ENCODE measurements at regions not wholly inside any gene's neighbourhood (a gene's known extent, or its start where the extent isn't known, plus 50 kb on each side); places are given as distances from the start of the nearest gene placed in this dataset.

DNA sequence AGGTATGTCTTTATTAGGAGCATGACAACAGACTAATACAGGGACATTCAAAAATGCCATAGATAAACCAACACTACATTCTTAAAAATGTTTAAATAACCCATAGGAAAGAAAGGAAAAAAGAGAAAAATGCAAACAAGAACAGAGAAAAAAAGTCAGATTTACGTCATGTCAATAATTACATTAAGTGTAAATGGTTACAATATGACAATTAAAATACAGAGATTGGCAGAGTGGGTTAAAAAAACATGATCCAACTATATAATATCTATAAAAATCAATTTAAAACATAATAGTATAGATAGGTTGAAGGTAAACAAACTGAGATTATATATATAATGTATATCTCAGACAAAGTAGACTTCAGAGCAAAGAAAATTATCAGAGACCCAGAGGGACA lies 255.8 kb downstream of the ANAPC1 start:
- DNase-seq, result no peak

DNA sequence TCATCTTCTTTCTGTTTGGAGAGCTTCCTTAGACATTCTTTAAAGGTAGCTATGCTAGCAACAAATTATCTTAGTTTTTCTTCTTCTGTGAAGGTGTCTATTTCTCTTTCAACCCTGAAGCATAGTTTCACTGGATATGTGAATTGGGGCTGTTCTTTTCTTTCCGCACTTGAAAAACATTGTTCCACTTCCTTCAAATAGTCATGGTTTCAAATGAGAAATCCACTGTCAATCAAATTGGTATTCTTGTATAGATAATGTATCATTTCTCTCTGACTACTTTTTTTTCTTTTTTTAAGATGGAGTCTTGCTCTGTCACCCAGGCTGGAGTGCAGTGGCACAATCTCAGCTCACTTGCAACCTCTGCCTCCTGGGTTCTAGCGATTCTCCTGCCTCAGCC lies 254.0 kb downstream of the ANAPC1 start:
- no peak for DNase-seq

DNA sequence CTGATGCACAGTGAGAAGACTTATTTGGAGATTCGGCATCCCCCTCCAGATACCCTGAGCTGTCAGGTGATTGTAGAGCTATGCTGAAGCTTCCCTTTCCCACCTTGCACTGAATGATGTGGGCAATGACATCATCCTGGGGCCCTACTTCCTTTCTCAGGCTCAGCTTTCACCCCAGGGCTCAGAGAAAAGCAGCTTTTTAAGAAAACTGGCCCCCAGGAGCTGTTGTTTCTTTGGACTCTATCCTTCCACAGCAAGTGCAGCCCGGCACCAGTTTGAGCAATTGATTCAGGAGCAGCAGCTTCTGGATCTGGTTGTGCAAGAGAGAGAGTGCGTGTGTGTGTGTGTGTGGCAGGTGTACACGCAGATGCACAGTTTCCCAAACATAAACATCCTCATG lies 251.3 kb downstream of the ANAPC1 start:
- no peak for DNase-seq

DNA sequence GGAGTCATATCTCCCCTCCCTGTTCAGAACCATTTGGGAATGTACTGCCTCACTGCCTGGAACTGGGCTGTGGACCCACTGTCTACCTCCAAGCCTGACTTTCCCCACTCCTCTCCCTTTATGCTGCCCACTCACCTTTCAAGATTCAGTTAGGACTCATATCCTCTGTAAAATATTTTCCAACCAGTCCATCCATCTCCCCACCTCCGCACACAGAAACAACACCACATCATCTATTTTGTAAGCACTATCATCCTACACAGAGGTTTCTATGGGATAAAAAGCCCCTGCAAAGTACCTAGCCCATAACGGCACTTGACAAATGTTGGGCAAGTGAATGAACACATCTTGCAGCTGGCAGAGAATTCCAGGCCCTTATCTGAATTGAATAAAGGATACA lies 250.8 kb downstream of the ANAPC1 start:
- no peak for DNase-seq

DNA sequence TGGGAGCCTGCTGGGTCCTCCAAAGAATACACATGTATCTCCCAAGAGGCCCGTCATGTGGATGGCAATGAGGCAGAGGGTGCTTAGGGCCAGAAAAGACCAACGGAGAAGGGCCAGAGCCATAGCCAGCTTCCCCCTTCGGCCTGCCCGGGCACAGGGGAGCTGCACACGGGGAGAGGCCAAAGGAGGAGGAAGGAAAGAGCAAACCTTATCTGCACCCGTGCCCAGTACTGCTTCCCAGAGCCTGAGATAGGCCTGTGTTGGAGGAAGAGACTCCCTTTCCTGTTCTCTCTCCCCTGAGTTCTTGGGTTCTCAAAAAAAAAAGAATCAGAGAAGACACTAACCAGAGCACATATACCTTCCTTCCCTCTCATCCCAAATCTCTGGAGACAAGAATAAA lies 250.3 kb downstream of the ANAPC1 start:
- DNase-seq, result no peak

DNA sequence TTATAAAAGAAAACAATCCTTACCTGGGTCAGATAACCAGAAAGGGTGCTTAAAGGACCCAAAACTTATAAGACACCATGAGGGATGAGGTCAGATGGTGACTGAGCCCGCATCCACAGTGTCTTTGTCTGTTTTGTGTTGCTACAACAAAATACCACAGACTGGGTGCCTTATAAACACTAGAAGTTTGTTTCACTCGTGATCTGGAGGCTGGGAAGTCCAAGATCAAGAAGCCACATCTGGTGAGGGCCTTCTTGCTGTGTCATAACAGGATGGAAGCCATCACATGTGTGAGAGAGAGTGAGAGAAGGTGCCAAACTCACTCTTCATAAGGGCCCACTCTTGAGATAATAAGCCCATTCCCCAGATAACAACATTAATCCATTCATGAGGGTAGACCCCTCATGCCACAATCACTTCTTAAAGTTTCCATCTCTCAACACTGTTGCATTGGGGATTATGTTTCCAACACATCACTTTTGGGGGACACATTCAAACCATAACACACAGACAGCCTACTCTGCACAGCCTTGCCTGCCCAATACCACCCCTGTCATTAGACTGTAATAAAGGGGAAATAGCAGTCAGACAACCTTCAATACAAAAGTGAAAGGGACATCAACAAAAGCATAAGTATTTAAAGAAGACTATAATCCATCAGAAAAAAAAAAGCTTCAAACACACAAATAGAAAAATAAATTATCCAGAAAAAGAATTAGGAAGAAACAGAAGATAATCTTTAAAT lies 249.8 kb downstream of the ANAPC1 start:
- no peak for DNase-seq

DNA sequence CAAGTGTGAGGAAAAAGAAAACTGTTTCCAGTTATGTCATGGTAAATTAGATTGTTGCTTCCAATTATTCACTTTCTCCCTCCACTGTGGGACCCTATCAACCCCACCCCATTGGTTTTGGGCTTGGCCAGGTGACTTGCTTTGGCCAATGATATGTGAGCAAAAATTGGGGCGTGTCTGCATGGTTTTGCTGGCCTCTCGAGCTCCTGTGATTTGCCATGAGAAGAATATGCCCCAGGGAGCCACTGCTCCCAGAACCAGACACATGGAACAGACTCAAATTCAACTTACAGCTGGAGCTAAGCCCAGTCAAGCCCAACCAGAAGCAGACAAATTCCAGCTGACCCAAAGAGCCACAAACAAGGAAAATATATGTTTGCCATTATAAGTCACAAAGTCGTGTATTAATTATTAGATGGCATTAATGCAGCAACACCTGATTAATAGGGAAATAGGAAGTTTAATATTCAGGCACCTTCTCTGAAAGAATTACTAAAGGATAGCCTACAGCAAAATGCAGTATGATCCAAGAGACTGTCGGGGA lies 248.9 kb downstream of the ANAPC1 start:
- no peak for DNase-seq

DNA sequence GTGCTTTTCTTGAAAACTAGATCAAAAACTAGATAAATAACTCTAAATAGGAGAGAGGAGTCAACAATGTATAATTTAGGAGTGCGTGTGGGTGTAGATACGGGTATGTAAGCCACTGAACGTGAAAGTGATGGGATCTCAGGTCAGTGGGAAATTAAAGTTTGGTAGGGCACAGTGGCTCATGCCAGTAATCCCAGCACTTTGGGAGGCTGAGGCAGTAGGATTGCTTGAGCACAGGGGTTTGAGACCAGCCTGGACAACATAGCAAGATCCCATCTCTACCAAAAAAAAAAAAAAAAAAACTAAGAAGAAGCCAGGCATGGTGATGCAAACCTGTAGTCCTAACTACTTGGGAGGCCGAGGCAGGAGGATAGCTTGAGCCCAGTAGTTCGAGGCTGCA lies 247.1 kb downstream of the ANAPC1 start:
- DNase-seq, result no peak

DNA sequence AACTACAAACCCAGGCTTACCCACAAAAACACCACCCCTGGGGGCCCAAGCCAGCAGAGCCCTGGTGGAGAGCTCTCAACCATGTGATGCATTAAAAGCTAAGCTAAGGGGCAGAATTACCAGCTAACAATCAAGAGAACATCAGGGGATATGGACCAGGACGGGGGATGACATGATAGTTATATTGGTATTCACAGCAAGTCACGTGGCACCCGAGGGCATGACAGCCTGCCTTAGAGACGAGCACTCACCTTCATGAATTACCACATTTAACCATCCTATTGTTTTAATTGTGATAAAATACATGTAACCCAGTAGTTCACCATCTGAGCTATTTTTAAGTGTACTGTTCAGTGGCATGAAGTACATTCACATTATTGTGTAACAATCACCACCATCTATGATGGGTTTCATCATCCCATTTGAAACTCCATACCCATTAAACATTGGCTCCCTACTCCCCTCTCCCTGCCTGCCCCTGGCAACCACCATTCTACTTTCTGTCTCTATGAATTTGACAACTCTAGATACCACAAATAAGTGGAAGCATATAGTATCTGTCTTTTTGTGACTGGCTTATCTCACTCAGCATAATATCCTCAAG lies 245.6 kb downstream of the ANAPC1 start:
- DNase-seq, result no peak

DNA sequence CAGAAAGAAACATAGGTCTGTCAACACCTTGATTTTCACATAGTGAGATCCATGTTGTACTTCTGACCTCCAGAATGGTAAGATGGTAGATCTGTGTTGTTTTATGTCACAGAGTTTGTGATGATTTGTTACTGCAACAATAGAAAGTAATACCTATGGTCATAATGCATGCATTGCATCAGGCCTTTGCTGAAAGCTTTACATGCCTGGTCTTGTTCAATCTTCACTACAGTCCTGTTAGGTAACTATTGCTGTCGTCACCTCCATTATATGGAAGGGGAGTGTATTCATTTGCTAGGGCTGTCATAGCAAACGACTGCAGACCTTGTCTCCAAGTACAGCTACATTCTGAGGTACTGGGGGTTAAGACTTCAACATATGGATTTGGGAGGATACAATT lies 243.5 kb downstream of the ANAPC1 start:
- DNase-seq, result no peak

DNA sequence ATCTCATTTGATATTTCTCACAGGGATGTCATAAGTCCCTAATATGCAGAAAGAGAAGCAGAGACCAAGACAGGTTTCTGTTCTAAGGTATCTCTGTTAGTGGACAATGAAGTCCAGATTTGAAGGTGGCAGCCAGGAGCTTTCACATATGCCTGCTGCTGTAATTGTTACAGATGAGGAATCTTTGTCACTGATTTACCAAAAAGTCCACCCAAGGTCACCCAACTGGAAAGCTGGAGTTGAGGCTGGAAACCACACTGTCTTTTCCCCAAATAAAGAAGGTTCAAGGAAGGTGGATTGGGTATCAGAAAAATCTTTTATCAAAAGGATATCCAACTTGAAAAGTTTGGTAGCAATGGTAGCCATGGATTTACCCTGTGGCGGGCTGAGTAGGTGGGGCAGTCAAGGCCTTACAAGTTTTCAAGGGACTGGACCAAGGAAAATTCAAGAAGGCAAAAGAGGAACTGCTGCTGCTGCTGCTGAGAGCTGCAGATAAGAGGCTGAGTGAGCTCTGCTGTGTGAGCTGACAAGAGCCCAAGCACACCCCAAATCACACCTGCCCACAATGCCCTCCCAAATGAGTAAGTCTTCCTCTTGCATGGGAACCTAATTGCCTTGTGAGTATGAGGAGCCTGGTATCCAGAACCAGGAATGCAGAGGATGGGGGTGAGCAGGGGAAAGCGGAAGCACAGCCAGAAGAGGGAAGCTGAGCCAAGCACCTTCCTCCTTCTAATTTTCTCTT lies 241.2 kb downstream of the ANAPC1 start:
- DNase-seq, result no peak

DNA sequence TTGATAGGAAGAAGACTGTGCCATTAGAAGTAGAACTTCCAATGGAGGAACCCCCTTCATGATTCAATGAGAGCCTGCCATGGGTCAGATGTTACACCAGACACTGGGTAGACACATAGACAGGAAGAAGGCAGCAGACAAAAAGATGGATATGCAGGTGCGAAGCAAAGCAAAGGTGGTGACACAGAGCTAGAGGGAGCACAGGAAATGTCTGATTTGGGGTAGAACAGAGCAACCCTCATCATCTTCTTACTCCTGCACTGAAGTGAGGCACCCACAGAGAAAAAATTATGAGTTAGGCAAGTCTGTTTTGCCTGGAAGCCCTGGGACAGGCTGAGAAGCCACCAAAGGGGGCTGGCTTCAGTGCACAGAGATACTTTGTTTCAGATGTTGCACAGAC lies 240.2 kb downstream of the ANAPC1 start:
- no peak for DNase-seq

DNA sequence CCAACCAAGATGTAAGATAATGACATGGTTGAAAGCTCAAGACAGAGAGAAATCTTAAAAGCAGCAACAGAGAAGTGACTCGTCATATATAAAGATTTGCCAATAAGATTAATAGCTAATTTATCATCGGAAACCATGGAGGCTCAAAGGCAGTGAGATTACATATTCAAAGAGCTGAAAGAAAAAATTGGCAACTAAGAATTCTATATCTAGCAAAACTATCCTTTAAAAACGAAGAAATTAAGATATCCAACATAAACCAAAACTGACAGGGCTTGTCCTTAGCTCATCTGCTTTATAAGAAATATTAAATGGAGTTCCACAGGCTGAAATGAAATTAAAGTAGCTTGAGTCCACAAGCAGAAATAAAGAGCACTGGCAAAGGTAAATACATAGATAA lies 236.6 kb downstream of the ANAPC1 start:
- no peak for DNase-seq

DNA sequence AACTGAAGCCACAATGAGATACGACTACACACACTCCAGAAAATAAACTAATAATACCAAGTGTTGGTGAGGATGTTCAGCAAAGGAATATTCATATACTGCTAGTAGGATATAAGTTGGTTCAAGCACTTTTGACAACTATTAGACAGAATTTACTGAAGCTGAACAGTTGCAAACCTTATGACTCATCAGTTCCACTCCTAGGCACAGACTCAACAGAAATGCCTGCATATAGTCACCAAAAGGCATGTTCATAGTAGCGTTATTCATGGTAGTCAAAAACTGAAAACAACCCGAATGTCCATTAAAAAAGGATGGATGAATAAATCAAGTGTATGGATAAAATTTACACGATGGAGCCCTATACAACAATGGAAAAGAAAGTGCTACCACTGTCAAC lies 232.0 kb downstream of the ANAPC1 start:
- no peak for DNase-seq

DNA sequence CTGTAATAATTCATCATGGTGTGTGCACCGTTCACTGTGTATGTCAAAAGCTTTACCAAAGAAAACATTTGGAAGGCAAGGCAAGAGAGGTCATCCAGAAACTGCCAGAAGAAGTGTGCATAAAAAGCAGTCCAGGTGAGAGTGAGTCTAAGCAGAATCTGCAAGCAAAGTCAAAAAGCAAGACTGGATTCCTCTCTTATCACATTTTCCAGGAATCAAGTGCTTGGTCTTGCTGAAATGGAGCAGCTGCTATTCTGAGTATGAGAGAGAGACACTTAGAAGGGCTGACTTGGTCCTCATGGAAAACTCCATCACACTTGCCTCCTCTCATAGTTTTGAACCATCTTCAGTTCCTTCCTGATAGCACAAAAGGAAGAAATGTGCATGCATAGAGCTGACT lies 231.3 kb downstream of the ANAPC1 start:
- DNase-seq, result no peak

DNA sequence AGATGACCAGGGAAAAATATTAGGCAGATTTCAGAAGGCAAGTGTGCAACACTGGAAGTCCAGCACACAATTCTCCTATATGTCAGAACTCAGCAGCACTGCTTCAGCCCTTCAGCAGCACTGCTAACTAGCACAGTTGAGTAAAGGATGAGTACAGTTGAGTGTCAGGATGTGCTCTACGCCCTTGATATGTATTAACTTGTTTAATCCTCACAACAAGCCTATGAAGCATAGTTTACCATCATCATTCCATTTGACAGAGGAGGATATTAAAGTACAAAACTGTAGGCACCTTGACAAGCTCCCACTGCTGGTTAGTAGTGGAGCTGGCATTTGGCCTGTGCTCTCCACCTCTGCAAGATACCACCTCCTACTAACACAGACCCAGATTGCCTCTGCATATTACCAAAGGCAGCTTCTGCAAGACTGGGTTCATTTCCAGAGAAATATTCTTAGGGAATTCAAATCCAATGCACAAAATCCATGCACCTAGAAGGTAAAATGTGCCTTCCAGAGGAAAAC lies 230.8 kb downstream of the ANAPC1 start:
- DNase-seq, result no peak

DNA sequence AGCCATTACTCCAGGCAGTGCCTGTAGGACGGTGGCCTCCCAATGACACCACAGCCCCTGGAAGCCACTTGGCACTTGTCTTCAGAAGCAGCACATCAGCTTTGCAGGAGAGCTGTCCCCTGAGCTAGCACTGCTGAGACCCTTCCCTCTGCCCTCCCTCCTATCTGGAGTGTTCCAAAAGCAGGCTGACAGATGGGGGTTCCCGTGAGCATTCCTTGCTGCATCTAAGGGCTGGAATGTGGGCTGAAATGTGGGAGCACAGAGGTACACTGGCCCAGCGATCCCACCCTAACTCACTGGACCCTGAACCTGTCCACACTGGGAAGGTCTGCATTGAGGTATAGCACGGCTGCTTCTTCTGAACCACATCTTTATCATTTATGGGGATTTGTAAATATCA lies 230.1 kb downstream of the ANAPC1 start:
- no peak for DNase-seq

DNA sequence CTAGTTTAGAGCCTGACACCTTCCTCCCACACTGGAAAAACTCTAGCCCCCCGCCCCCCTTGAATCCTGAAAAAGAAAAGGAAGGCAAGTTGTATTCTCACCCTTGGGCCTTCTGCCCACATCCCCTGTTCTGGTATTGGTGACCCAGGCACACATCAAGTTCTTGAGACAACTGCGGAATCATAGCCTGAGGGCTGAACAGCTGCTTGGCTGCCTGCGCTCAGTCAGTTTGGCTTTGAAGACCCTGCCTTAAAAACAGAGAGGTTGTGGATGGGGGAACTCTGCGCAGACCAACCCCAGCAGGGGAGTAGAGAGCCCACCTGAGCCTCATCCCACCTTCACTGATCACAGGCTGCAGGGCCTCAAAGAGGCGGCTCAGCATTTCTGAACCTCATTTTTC lies 229.2 kb downstream of the ANAPC1 start:
- DNase-seq, result no peak

DNA sequence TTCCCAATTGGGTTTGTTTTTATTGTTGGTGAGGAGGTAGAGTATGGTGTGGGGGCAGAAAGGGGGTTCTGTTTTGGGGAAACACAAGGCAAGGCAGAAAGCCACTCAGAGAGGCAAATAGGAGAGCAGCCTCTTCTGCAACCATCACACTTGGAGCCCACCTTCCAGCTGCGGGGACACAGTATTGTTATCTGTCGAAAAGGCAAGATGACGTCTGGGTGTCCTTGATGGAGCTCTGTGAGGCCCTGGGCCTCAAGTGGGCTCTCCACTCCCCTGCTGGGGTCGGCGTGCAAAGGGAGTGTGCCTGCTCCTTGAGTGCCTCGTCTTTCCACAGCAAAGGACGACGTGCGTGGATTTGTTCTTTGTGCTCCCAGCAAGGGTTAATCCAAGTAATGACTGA lies 227.6 kb downstream of the ANAPC1 start:
- DNase-seq, result no peak

DNA sequence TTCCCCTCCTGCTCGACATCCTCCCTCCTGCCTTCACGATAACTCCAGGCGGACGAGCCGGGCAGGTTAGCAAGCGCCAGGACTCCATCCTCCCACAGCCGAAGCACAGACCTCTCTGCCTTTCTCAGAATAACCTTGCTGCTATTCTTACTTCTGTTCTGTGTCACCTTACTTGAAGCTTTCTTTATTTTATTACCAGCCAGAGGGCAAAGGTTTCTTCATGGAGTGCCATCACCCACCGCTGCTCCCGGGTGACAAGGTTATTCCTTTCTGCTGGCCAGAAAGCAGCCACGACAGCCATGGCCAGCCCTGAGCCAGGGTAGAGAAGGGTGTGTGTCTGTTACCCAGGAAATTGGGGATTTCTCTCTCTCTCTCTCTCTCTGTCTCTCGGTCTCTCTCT lies 227.1 kb downstream of the ANAPC1 start:
- no peak for DNase-seq

DNA sequence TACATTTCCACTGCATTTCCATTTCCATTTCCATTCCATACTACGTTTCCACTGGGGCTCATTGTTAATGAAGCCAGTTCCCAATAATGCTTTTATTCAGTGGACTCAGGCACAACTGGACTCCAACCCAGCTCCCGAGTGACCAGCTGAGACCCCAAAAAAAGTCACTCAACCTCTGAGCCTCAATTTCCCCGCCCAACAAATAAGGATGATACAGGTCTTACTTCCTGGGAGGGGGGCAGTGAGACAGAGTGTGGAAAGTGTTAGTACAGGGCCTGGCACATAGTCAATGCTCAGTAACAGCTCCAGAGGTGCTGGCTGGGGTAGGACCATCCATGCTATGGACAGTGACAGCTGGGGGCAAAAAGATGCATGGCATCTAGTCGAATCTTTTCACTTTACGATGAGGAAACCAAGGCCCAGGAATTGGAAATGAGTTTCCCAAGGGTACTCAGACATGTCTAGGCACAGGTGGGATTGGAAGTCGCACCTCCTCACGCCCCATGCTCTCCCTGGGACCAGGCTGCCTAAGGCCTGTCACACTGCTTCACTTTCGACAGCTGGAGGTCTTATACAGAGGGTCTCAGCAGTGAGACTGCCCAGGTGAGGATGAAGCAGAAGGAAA lies 226.5 kb downstream of the ANAPC1 start:
- no peak for DNase-seq

DNA sequence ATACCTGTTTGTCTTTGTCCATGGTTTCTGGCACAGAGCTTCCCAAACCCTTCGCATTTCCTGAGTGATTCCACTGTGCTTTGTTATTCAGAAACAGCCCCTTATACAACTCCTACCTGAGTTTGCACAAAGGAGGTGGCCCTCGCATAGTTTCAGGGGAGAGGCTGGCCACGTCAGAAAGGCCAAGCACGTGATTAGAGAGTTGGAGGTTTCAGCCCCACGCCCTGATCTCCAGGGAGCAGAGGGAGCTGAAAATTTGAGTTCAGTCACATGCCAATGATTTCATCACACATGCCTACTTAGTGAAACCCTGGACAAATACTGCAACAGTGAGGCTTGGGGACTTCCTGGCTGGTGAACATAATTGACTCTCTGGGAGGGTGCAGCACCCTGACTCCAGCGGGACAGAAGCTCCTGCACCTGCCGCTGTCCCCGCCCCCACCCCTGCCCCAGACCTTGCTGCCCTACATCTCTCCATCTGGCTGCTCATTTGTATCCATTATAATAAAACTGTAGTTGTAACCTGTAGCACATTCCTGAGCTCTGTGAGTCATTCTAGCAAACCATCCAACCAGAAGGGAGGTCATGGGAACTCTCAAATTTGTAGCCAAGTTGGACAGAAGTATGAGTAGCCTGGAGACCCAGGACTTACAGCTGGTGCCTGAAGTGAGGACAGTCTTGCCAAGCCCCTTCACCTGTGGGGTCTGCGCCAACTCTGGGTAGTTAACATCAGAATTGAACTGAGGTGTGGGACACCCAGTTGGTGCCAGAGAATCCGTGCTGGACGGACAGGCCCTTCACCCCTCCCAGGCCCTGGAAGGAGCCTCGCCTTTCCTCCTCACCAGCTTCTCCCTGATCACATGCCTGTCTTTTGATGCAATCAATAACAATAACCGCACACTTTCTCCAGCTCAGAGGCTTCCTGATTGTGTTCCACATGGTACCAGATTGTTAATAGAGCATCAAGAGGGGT lies 224.3 kb downstream of the ANAPC1 start:
- DNase-seq, result no peak

Measured in DMS79 treated with DMSO at 0.1 percent for 48 hours (cell line).